GM08714 (cell line): ENCODE measurements at regions not wholly inside any gene's neighbourhood (a gene's known extent, or its start where the extent isn't known, plus 50 kb on each side); places are given as distances from the start of the nearest gene placed in this dataset.

ENCODE experiments used
- H3K4me3 ChIP-seq: fragments of 200-500 bp; sonication (Bioruptor generic); 2 replicates; pipeline ENCODE4 v1.5.1; 2014; ENCODE audit warnings: mild to moderate bottlenecking, low read length, inconsistent platforms
- ZNF274 ChIP-seq: IDR thresholded peaks from 2 replicates; pipeline ENCODE4 v1.6.1; 2012; ENCODE audit warnings: mild to moderate bottlenecking, low read depth, low read length

- no peak overlapping the region for H3K4me3 ChIP-seq
- no peak for TF ChIP-seq ZNF274
These were observed 127.6 kb upstream of the RFC3 start for GRCh38 chr13:33690354-33690753.

GRCh38 chr13:33691980-33692379, 126.0 kb upstream of the RFC3 start:
- TF ChIP-seq ZNF274: no peak
- H3K4me3 ChIP-seq: no peak overlapping the region

GRCh38 chr13:33692531-33692930, 125.4 kb upstream of the RFC3 start:
- no peak overlapping the region for H3K4me3 ChIP-seq
- TF ChIP-seq ZNF274: no peak

GRCh38 chr13:33694546-33694945, 123.4 kb upstream of the RFC3 start:
- no peak for TF ChIP-seq ZNF274
- H3K4me3 ChIP-seq: no peak overlapping the region

GRCh38 chr13:33696530-33696929, 121.4 kb upstream of the RFC3 start:
- no peak for TF ChIP-seq ZNF274
- H3K4me3 ChIP-seq: no peak overlapping the region

GRCh38 chr13:33697926-33698325, 120.0 kb upstream of the RFC3 start:
- H3K4me3 ChIP-seq: no peak overlapping the region
- TF ChIP-seq ZNF274: no peak

- TF ChIP-seq ZNF274: no peak
These were observed 110.5 kb upstream of the RFC3 start for GRCh38 chr13:33707449-33707848.

GRCh38 chr13:33710924-33711323, 107.0 kb upstream of the RFC3 start:
- TF ChIP-seq ZNF274: no peak
- H3K4me3 ChIP-seq: no peak overlapping the region

More at GRCh38 chr13:33707449-33707848, 110.5 kb upstream of the RFC3 start:
- H3K4me3 ChIP-seq: no peak overlapping the region

- H3K4me3 ChIP-seq: no peak overlapping the region
- no peak for TF ChIP-seq ZNF274
These were observed 106.5 kb upstream of the RFC3 start for GRCh38 chr13:33711436-33711835.

GRCh38 chr13:33717775-33718174, 100.2 kb upstream of the RFC3 start:
- TF ChIP-seq ZNF274: no peak
- no peak overlapping the region for H3K4me3 ChIP-seq

- no peak overlapping the region for H3K4me3 ChIP-seq
- no peak for TF ChIP-seq ZNF274
These were observed 96.2 kb upstream of the RFC3 start for GRCh38 chr13:33721724-33722123.

- H3K4me3 ChIP-seq: no peak overlapping the region
- no peak for TF ChIP-seq ZNF274
These were observed 95.6 kb upstream of the RFC3 start for GRCh38 chr13:33722216-33722915.

GRCh38 chr13:33723365-33723764, 94.6 kb upstream of the RFC3 start:
- H3K4me3 ChIP-seq: peak overlapping the region; percentile 39; the same call in 1 of the 2 replicates
- no peak for TF ChIP-seq ZNF274

- TF ChIP-seq ZNF274: no peak
These were observed 94.0 kb upstream of the RFC3 start for GRCh38 chr13:33723772-33724435.

GRCh38 chr13:33725340-33725739, 92.6 kb upstream of the RFC3 start:
- TF ChIP-seq ZNF274: no peak
- no peak overlapping the region for H3K4me3 ChIP-seq

More at GRCh38 chr13:33723772-33724435, 94.0 kb upstream of the RFC3 start:
- no peak overlapping the region for H3K4me3 ChIP-seq
